GM12891 (cell line): ENCODE measurements at regions not wholly inside any gene's neighbourhood (a gene's known extent, or its start where the extent isn't known, plus 50 kb on each side); places are given as distances from the start of the nearest gene placed in this dataset.

Experiments used
- PAX5 ChIP-seq: IDR thresholded peaks from 2 replicates; pipeline ENCODE4 v1.6.1; 2011; ENCODE audit warnings: low read length, moderate library complexity, mild to moderate bottlenecking; ENCODE audit not compliant: insufficient read depth, severe bottlenecking
- POLR2A ChIP-seq: IDR thresholded peaks from 2 replicates; pipeline ENCODE4 v1.6.1; 2011; ENCODE audit warnings: low read depth, low read length, control low read depth
- POLR2AphosphoS5 ChIP-seq: IDR thresholded peaks from 2 replicates; pipeline ENCODE4 v1.6.1; 2011; ENCODE audit warnings: low read depth, low read length, control low read depth
- POU2F2 ChIP-seq: IDR thresholded peaks from 2 replicates; pipeline ENCODE4 v1.6.1; 2011; ENCODE audit warnings: low read depth, mild to moderate bottlenecking, control low read depth, low read length, moderate library complexity
- SPI1 ChIP-seq: IDR thresholded peaks from 2 replicates; pipeline ENCODE4 v1.6.1; 2011; ENCODE audit warnings: low read depth, low read length, control low read depth
- TAF1 ChIP-seq: IDR thresholded peaks from 2 replicates; pipeline ENCODE4 v1.6.1; 2011; ENCODE audit warnings: low read depth, low read length, control low read depth

DNA sequence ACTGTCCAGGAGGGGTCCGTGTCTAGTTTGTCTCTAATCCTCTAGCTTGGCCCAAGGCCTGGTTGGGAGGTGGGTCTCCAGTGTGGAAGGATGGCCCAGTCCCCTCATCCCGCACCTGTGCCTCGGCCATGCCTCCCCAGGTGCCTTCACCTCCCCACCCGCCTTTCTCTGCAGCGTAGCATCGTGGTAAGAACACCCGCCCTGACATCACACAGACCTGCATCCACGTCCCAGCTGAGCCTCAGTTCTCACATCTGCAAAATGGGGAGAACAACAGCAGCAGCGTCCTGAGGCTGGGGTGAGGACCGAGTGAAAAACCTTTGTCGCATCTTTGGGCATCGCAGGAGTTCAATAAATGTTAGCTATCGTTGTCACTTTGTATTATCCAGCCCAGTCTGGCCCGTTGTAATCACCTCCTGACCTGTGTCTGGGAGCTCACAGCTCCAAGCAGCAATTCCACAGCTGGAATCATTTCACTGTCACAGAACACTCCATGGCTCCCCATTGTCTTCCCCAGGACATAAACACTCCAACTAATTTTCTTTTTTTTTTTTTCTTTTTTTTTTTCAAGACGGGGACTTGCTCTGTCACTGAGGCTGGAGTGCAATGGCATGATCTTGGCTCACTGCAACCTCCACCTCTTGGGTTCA, 181.2 kb upstream of the IER5L start:
- no peak for TF ChIP-seq POLR2A
- no peak for TF ChIP-seq SPI1
- no peak for TF ChIP-seq TAF1
- TF ChIP-seq POLR2AphosphoS5: no peak
- no peak for TF ChIP-seq PAX5
- TF ChIP-seq POU2F2: no peak
